ENCODE measurements at regions not wholly inside any gene's neighbourhood (a gene's known extent, or its start where the extent isn't known, plus 50 kb on each side); places are given as distances from the start of the nearest gene placed in this dataset.

GRCh38 chr6:22891934-22892333 is 322.6 kb downstream of the HDGFL1 start:
- H3K4me2 ChIP-seq (ENCODE audit: insufficient read depth, low read length): no peak overlapping the region
- no peaks in the 10 kb centered on the region for H4K20me1 ChIP-seq (ENCODE audit: insufficient read depth, low read length)
- no peaks in the 10 kb centered on the region for H3K36me3 ChIP-seq (ENCODE audit: insufficient read depth, low read length)
- H3K79me2 ChIP-seq (ENCODE audit: insufficient read depth, low read length): no peaks in the 10 kb centered on the region
- no peak overlapping the region for H3K4me3 ChIP-seq (ENCODE audit: insufficient read depth, low read length)
- DNase-seq (ENCODE audit: insufficient read length, low spot score, missing footprints): no peak
- no peaks in the 10 kb centered on the region for H3K27me3 ChIP-seq (ENCODE audit: insufficient read depth, low read length)
- no peak for TF ChIP-seq CTCF (IDR thresholded peaks at IDR 0.05; ENCODE audit: extremely low read depth, low read depth, low read length)
- peaks cover 16% of the 10 kb centered on the region for H3K4me1 ChIP-seq (ENCODE audit: insufficient read depth, low read length)
- peak overlapping the region; percentile 89 for H3K27ac ChIP-seq (ENCODE audit: low read depth, low read length)
- peak overlapping the region; percentile 86 for H2AFZ ChIP-seq (ENCODE audit: low read length)
- no peaks in the 10 kb centered on the region for H3K9me3 ChIP-seq (ENCODE audit: low read depth, low read length)

- peak overlapping the region; percentile 86 for H2AFZ ChIP-seq (ENCODE audit: low read length)
- H3K27me3 ChIP-seq (ENCODE audit: insufficient read depth, low read length): no peaks in the 10 kb centered on the region
- peak overlapping the region; percentile 20 for H3K4me2 ChIP-seq (ENCODE audit: insufficient read depth, low read length)
- H3K4me1 ChIP-seq (ENCODE audit: insufficient read depth, low read length): peaks cover 13% of the 10 kb centered on the region
- no peaks in the 10 kb centered on the region for H3K36me3 ChIP-seq (ENCODE audit: insufficient read depth, low read length)
- no peak overlapping the region for H3K4me3 ChIP-seq (ENCODE audit: insufficient read depth, low read length)
- peak overlapping the region; percentile 89 for H3K27ac ChIP-seq (ENCODE audit: low read depth, low read length)
- peak; percentile 73 for DNase-seq (ENCODE audit: insufficient read length, low spot score, missing footprints)
- no peaks in the 10 kb centered on the region for H3K9me3 ChIP-seq (ENCODE audit: low read depth, low read length)
- no peaks in the 10 kb centered on the region for H4K20me1 ChIP-seq (ENCODE audit: insufficient read depth, low read length)
- H3K79me2 ChIP-seq (ENCODE audit: insufficient read depth, low read length): no peaks in the 10 kb centered on the region
- no peak for TF ChIP-seq CTCF (IDR thresholded peaks at IDR 0.05; ENCODE audit: extremely low read depth, low read depth, low read length)
Observed at GRCh38 chr6:22892452-22892851, 323.1 kb downstream of the HDGFL1 start.

- peaks cover 10% of the 10 kb centered on the region for H3K4me1 ChIP-seq (ENCODE audit: insufficient read depth, low read length)
- no peak for DNase-seq (ENCODE audit: insufficient read length, low spot score, missing footprints)
- H3K79me2 ChIP-seq (ENCODE audit: insufficient read depth, low read length): no peaks in the 10 kb centered on the region
- no peaks in the 10 kb centered on the region for H4K20me1 ChIP-seq (ENCODE audit: insufficient read depth, low read length)
- no peak overlapping the region for H2AFZ ChIP-seq (ENCODE audit: low read length)
- no peak overlapping the region for H3K27ac ChIP-seq (ENCODE audit: low read depth, low read length)
- no peaks in the 10 kb centered on the region for H3K27me3 ChIP-seq (ENCODE audit: insufficient read depth, low read length)
- no peak overlapping the region for H3K4me2 ChIP-seq (ENCODE audit: insufficient read depth, low read length)
- no peak for TF ChIP-seq CTCF (IDR thresholded peaks at IDR 0.05; ENCODE audit: extremely low read depth, low read depth, low read length)
- no peak overlapping the region for H3K4me3 ChIP-seq (ENCODE audit: insufficient read depth, low read length)
- H3K9me3 ChIP-seq (ENCODE audit: low read depth, low read length): no peaks in the 10 kb centered on the region
- no peaks in the 10 kb centered on the region for H3K36me3 ChIP-seq (ENCODE audit: insufficient read depth, low read length)
Observed at GRCh38 chr6:22896696-22897095, 327.3 kb downstream of the HDGFL1 start.

GRCh38 chr6:22899426-22899825 is 330.1 kb downstream of the HDGFL1 start:
- Histone ChIP-seq H3K36me3 (ENCODE audit: insufficient read depth, low read length) (no peaks in the 10 kb centered on the region), H4K20me1 (ENCODE audit: insufficient read depth, low read length) (no peaks in the 10 kb centered on the region), H3K79me2 (ENCODE audit: insufficient read depth, low read length) (no peaks in the 10 kb centered on the region), H3K9me3 (ENCODE audit: low read depth, low read length) (no peaks in the 10 kb centered on the region), H2AFZ (ENCODE audit: low read length) (no peak overlapping the region), H3K27ac (ENCODE audit: low read depth, low read length) (no peak overlapping the region), H3K27me3 (ENCODE audit: insufficient read depth, low read length) (no peaks in the 10 kb centered on the region), H3K4me3 (ENCODE audit: insufficient read depth, low read length) (no peak overlapping the region), H3K4me1 (ENCODE audit: insufficient read depth, low read length) (no peaks in the 10 kb centered on the region), H3K4me2 (ENCODE audit: insufficient read depth, low read length) (no peak overlapping the region)
- no peak for DNase-seq (ENCODE audit: insufficient read length, low spot score, missing footprints)
- TF ChIP-seq CTCF (IDR thresholded peaks at IDR 0.05; ENCODE audit: extremely low read depth, low read depth, low read length): no peak

Measured in osteoblast (primary cell).